HS-5 (cell line): ENCODE measurements at regions not wholly inside any gene's neighbourhood (a gene's known extent, or its start where the extent isn't known, plus 50 kb on each side); places are given as distances from the start of the nearest gene placed in this dataset.
A peak's percentile ranks its signal among the peaks of the same experiment; 100 is the strongest.

Source experiments
- DNase-seq: peaks from one replicate; pipeline ENCODE4 v3.0.0-alpha.2; 2012; ENCODE audit warnings: low read depth

GRCh38 chr12:39240587-39240986 lies 202.3 kb downstream of the KIF21A start:
- no peak for DNase-seq

- DNase-seq: no peak
Measured at GRCh38 chr12:39239490-39240486, 203.1 kb downstream of the KIF21A start.

- peak; percentile 62 for DNase-seq
Measured at GRCh38 chr12:39237004-39237403, 205.9 kb downstream of the KIF21A start.

GRCh38 chr12:39235990-39236767 lies 206.7 kb downstream of the KIF21A start:
- peak; percentile 31 for DNase-seq

- no peak for DNase-seq
Measured at GRCh38 chr12:39230086-39230485, 212.8 kb downstream of the KIF21A start.

GRCh38 chr12:39227218-39227617 lies 215.7 kb downstream of the KIF21A start:
- DNase-seq: no peak

GRCh38 chr12:39224971-39225370 lies 217.9 kb downstream of the KIF21A start:
- DNase-seq: no peak

- DNase-seq: no peak
Measured at GRCh38 chr12:39205969-39206368, 237.0 kb downstream of the KIF21A start.

- no peak for DNase-seq
Measured at GRCh38 chr12:39199351-39199750, 243.6 kb downstream of the KIF21A start.

- no peak for DNase-seq
Measured at GRCh38 chr12:39188689-39189088, 254.2 kb downstream of the KIF21A start.

- DNase-seq: no peak
Measured at GRCh38 chr12:39186744-39187143, 256.2 kb downstream of the KIF21A start.

GRCh38 chr12:39178837-39179236 lies 264.1 kb downstream of the KIF21A start:
- no peak for DNase-seq

GRCh38 chr12:39176356-39176755 lies 266.6 kb downstream of the KIF21A start:
- no peak for DNase-seq

GRCh38 chr12:39173726-39174125 lies 268.3 kb upstream of the CPNE8 start:
- DNase-seq: no peak

- DNase-seq: no peak
Measured at GRCh38 chr12:39165338-39165737, 259.9 kb upstream of the CPNE8 start.

- no peak for DNase-seq
Measured at GRCh38 chr12:39161465-39162085, 256.2 kb upstream of the CPNE8 start.

- no peak for DNase-seq
Measured at GRCh38 chr12:39157696-39158342, 252.4 kb upstream of the CPNE8 start.

GRCh38 chr12:39145175-39145999 lies 240.0 kb upstream of the CPNE8 start:
- DNase-seq: peak; percentile 11

- no peak for DNase-seq
Measured at GRCh38 chr12:39144613-39145061, 239.2 kb upstream of the CPNE8 start.

- no peak for DNase-seq
Measured at GRCh38 chr12:39138268-39138667, 232.9 kb upstream of the CPNE8 start.

GRCh38 chr12:39127401-39127800 lies 222.0 kb upstream of the CPNE8 start:
- peak; percentile 82 for DNase-seq
